ENCODE measurements at regions not wholly inside any gene's neighbourhood (a gene's known extent, or its start where the extent isn't known, plus 50 kb on each side); places are given as distances from the start of the nearest gene placed in this dataset.

GRCh38 chr7:114832906-114833595 lies 88.8 kb upstream of the MDFIC start:
- Histone ChIP-seq H3K27me3 (ENCODE audit: control insufficient read depth in 2 of 2, insufficient read depth in 2 of 2, low read length in 2 of 2) (no peaks in the 10 kb centered on the region), H3K9ac (replicated peaks; ENCODE audit: extremely low read depth, insufficient read depth, low read length) (no peak overlapping the region), H3K4me3 (replicated peaks in 1 of 3; ENCODE audit: insufficient read depth in 1 of 3, low read depth in 1 of 3, low read length in 3 of 3) (no peak overlapping the region), H3K27ac (ENCODE audit: insufficient read depth, low read depth, low read length) (no peak overlapping the region), H4K20me1 (replicated peaks; ENCODE audit: control insufficient read depth, extremely low read depth, insufficient read depth, low read length) (no peaks in the 10 kb centered on the region), H2AFZ (ENCODE audit: low read depth, low read length) (no peak overlapping the region), H3K79me2 (ENCODE audit: control insufficient read depth, insufficient read depth, low read length) (no peaks in the 10 kb centered on the region), H3K36me3 (ENCODE audit: control insufficient read depth in 2 of 2, extremely low read depth in 1 of 2, insufficient read depth in 2 of 2, low read length in 2 of 2) (no peaks in the 10 kb centered on the region), H3K4me2 (ENCODE audit: insufficient read depth, low read length) (no peak overlapping the region), H3K9me1 (replicated peaks; ENCODE audit: control insufficient read depth, extremely low read depth, insufficient read depth, low read length) (no peaks in the 10 kb centered on the region), H3K9me3 (replicated peaks; ENCODE audit: control insufficient read depth, insufficient read depth, low read length) (no peaks in the 10 kb centered on the region), H3K4me1 (ENCODE audit: control insufficient read depth, extremely low read depth, insufficient read depth, low read length) (no peaks in the 10 kb centered on the region)
- ChIA-PET POLR2A (no interaction called here), CTCF (interaction anchor here (1.0 to 1.2 kb wide), 2 partner anchors 9 to 58 kb away, joined by 3 read pairs; no protein-coding TSS in a partner anchor)
- no TSS peak for BruUV-seq (replicated peaks)
- DNase-seq (ENCODE audit: low read depth, low spot score) (no peak), FAIRE-seq (no peak)
- dilution Hi-C loops (cut with MboI; ENCODE audit: extremely low pct_ligation_motif_present, low sequenced_read_pairs): no loop called here
- intact Hi-C loops (cut with micrococcal nuclease): no loop called here
- TF ChIP-seq POLR2A (IDR thresholded peaks at IDR 0.05; ENCODE audit: low read depth, low read length) (no peak), POLR2AphosphoS5 (IDR thresholded peaks at IDR 0.05; ENCODE audit: insufficient read depth, low read depth, low read length) (no peak), CTCF (IDR thresholded peaks at IDR 0.05; ENCODE audit: extremely low read depth in 1 of 2, insufficient read depth in 1 of 2, low read depth in 1 of 2, low read length in 2 of 2) (no peak), MYC (IDR thresholded peaks at IDR 0.05; ENCODE audit: low read depth, low read length) (no peak), GATA2 (IDR thresholded peaks at IDR 0.05; ENCODE audit: insufficient read depth, insufficient read length, low read depth, low read length) (no peak)

- no peak for TF ChIP-seq POLR2A (IDR thresholded peaks at IDR 0.05; ENCODE audit: low read depth, low read length)
- TF ChIP-seq FOS (IDR thresholded peaks at IDR 0.05; ENCODE audit: borderline replicate concordance, insufficient read depth, low read length): no peak
- Histone ChIP-seq H3K4me3 (replicated peaks in 1 of 3; ENCODE audit: insufficient read depth in 1 of 3, low read depth in 1 of 3, low read length in 3 of 3) (no peak overlapping the region), H3K79me2 (ENCODE audit: control insufficient read depth, insufficient read depth, low read length) (no peaks in the 10 kb centered on the region), H3K27me3 (ENCODE audit: control insufficient read depth in 2 of 2, insufficient read depth in 2 of 2, low read length in 2 of 2) (no peaks in the 10 kb centered on the region), H2AFZ (ENCODE audit: low read depth, low read length) (no peak overlapping the region), H3K4me2 (ENCODE audit: insufficient read depth, low read length) (no peak overlapping the region), H3K27ac (ENCODE audit: insufficient read depth, low read depth, low read length) (no peak overlapping the region), H4K20me1 (replicated peaks; ENCODE audit: control insufficient read depth, extremely low read depth, insufficient read depth, low read length) (no peaks in the 10 kb centered on the region), H3K9me3 (replicated peaks; ENCODE audit: control insufficient read depth, insufficient read depth, low read length) (no peaks in the 10 kb centered on the region), H3K9me1 (replicated peaks; ENCODE audit: control insufficient read depth, extremely low read depth, insufficient read depth, low read length) (no peaks in the 10 kb centered on the region), H3K4me1 (ENCODE audit: control insufficient read depth, extremely low read depth, insufficient read depth, low read length) (no peaks in the 10 kb centered on the region), H3K36me3 (ENCODE audit: control insufficient read depth in 2 of 2, extremely low read depth in 1 of 2, insufficient read depth in 2 of 2, low read length in 2 of 2) (no peaks in the 10 kb centered on the region), H3K9ac (replicated peaks; ENCODE audit: extremely low read depth, insufficient read depth, low read length) (no peak overlapping the region)
- DNase-seq (ENCODE audit: low read depth, low spot score) (no peak), FAIRE-seq (no peak)
- dilution Hi-C loops (cut with MboI; ENCODE audit: extremely low pct_ligation_motif_present, low sequenced_read_pairs) (no loop called here), intact Hi-C loops (cut with micrococcal nuclease) (no loop called here)
- CTCF ChIA-PET: interaction anchor here (0.9 to 1.0 kb wide), 2 partner anchors 9 to 30 kb away, joined by 3 to 4 read pairs; no protein-coding TSS in a partner anchor
- no TSS peak for BruUV-seq (replicated peaks)
- POLR2A ChIA-PET: no interaction called here
These were observed 86.6 kb upstream of the MDFIC start for GRCh38 chr7:114835303-114835702.

All from endothelial cell of umbilical vein (primary cell).